PC-9 (cell line): ENCODE measurements at regions not wholly inside any gene's neighbourhood (a gene's known extent, or its start where the extent isn't known, plus 50 kb on each side); places are given as distances from the start of the nearest gene placed in this dataset.

ENCODE experiments used
- EZH2 ChIP-seq: fragments of 200-600 bp; sonication (generic); IDR thresholded peaks from 2 replicates; pipeline ENCODE4 v1.8.0; 2017; ENCODE audit warnings: antibody characterized with exemption, low read depth
- TF ChIP-seq, protein P1 (sequence below): fragments of 200-600 bp; sonication (generic); conservative IDR thresholded peaks from 2 replicates; pipeline ENCODE4 v1.6.1; 2017; ENCODE audit warnings: mixed run types, antibody characterized with exemption, mild to moderate bottlenecking, moderate library complexity

DNA sequence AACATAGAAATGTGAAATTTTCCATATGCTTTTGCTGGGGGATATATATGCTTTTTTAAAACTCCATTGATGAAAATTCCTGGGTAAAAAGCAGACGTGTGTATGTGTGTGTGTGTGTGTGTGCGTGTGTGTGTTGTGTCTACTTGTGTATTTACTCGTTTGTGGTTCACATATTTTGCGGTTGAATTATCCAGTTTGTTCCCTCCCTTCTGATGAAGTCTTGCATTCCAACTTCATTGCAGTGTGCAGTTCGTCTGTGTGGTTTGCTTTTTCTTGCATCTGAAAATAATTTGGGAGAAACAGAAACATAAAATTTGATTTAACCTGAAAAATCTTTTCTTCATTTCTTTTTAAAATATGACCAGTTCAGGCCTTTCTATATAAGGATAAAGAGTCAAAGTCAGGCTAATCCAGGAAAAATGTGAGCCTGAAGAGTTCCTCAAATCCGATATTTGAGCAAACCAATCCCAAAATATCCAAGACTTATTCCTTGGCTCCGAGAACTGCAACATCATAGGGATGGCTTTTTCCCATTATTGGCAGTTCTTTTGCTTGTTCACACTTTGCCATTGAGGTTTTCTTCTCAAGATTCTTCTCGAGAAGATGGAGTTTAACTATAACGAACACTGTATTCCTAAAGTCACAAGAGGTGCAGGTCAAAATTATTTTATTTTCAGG, 202.2 kb upstream of the CCN2 start:
- TF ChIP-seq, protein P1, sequence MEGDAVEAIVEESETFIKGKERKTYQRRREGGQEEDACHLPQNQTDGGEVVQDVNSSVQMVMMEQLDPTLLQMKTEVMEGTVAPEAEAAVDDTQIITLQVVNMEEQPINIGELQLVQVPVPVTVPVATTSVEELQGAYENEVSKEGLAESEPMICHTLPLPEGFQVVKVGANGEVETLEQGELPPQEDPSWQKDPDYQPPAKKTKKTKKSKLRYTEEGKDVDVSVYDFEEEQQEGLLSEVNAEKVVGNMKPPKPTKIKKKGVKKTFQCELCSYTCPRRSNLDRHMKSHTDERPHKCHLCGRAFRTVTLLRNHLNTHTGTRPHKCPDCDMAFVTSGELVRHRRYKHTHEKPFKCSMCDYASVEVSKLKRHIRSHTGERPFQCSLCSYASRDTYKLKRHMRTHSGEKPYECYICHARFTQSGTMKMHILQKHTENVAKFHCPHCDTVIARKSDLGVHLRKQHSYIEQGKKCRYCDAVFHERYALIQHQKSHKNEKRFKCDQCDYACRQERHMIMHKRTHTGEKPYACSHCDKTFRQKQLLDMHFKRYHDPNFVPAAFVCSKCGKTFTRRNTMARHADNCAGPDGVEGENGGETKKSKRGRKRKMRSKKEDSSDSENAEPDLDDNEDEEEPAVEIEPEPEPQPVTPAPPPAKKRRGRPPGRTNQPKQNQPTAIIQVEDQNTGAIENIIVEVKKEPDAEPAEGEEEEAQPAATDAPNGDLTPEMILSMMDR = no peak
- no peak for TF ChIP-seq EZH2
